Rectal smooth muscle tissue (tissue), 1 donor: ENCODE measurements at regions not wholly inside any gene's neighbourhood (a gene's known extent, or its start where the extent isn't known, plus 50 kb on each side); places are given as distances from the start of the nearest gene placed in this dataset.

Source experiments
- H3K27ac ChIP-seq: one replicate; pipeline ENCODE4 v1.7.0; 2013; ENCODE audit warnings: low read depth, low read length, inconsistent platforms
- H3K27me3 ChIP-seq: one replicate; pipeline ENCODE4 v1.7.0; 2013; ENCODE audit warnings: low read length; ENCODE audit not compliant: control insufficient read depth, insufficient read depth
- H3K36me3 ChIP-seq: one replicate; pipeline ENCODE4 v1.7.0; 2013; ENCODE audit warnings: low read length; ENCODE audit not compliant: control insufficient read depth, insufficient read depth
- H3K4me1 ChIP-seq: one replicate; pipeline ENCODE4 v1.7.0; 2013; ENCODE audit warnings: low read length; ENCODE audit not compliant: control insufficient read depth, insufficient read depth
- H3K4me3 ChIP-seq: one replicate; pipeline ENCODE4 v1.7.0; 2013; ENCODE audit warnings: low read length
- H3K9ac ChIP-seq: one replicate; pipeline ENCODE4 v1.7.0; 2013; ENCODE audit warnings: low read length

DNA sequence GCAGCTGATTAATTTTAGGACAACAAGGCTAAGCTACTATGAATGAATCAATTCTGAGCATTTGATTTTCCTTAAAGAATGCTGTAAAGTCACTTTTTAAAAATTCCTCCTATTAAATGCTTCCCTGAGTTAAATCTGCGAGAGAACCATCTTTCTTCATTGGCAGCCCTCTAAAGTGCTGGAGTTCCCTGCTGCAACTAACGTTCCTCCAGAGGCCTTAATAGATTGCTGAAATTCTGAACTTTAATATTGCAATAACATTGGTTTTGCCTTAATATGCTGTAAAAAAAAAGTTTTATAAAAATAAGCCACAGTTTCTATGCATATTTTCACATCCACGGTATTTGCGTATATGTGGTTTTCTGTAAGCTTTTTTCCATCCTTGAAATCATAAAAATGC, 298.0 kb upstream of the PIK3R1 start:
- no peak overlapping the region for H3K9ac ChIP-seq
- no peaks in the 10 kb centered on the region for H3K4me1 ChIP-seq
- H3K36me3 ChIP-seq, result no peaks in the 10 kb centered on the region
- H3K4me3 ChIP-seq, result no peak overlapping the region
- no peaks in the 10 kb centered on the region for H3K27me3 ChIP-seq
- no peak overlapping the region for H3K27ac ChIP-seq

GRCh38 chr5:67910546-67910945, 305.0 kb upstream of the PIK3R1 start:
- Histone ChIP-seq H3K4me1 (no peaks in the 10 kb centered on the region), H3K9ac (no peak overlapping the region), H3K36me3 (no peaks in the 10 kb centered on the region), H3K27me3 (no peaks in the 10 kb centered on the region), H3K27ac (no peak overlapping the region), H3K4me3 (no peak overlapping the region)

- H3K36me3 ChIP-seq, result no peaks in the 10 kb centered on the region
- H3K9ac ChIP-seq, result no peak overlapping the region
- no peaks in the 10 kb centered on the region for H3K4me1 ChIP-seq
- no peaks in the 10 kb centered on the region for H3K27me3 ChIP-seq
- no peak overlapping the region for H3K4me3 ChIP-seq
- no peak overlapping the region for H3K27ac ChIP-seq
Measured at GRCh38 chr5:67908126-67908765, 307.3 kb upstream of the PIK3R1 start.

GRCh38 chr5:67904366-67904765, 311.2 kb upstream of the PIK3R1 start:
- H3K36me3 ChIP-seq, result no peaks in the 10 kb centered on the region
- no peak overlapping the region for H3K9ac ChIP-seq
- no peak overlapping the region for H3K4me3 ChIP-seq
- H3K4me1 ChIP-seq, result peaks cover 3% of the 10 kb centered on the region
- H3K27ac ChIP-seq, result no peak overlapping the region
- no peaks in the 10 kb centered on the region for H3K27me3 ChIP-seq

DNA sequence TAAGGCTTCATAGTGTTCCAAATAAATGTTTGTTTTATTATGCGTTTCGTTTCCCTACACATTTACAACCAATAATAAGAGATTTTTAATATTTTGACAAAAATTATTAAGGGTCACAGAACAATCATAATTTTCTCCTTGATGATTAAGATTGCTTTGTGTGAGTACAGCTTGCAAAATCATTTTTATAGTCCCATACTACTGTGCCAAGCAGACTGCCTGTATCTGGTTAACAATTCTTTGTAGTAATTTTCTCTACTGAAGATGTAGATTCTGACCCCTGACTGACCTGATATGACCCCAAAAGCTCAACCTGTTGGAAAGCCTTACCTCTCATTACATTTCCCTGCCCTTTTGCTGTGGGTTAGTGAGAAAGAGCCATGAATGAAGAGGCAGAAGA, 311.9 kb upstream of the PIK3R1 start:
- Histone ChIP-seq H3K27ac (no peak overlapping the region), H3K9ac (no peak overlapping the region), H3K27me3 (no peaks in the 10 kb centered on the region)

DNA sequence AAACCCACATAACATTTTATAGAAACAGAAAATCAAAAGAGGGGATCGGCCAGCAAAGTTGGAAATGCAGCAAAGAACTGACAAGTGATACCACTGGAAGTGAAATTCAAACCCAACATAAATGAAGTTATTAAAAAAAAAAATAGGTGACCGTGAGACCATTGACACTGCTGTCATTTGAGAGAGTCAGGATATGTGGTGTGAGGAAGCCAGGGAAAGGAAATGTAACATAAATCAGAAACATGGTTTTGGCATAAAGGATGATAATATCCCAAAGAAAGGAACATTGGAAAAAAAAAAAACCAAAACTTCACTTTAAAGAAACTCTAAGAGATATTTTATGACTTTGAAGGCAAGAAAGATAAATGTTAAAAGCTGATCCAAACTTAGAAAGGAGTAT, 312.4 kb upstream of the PIK3R1 start:
- Histone ChIP-seq H3K4me1 (peaks cover 3% of the 10 kb centered on the region), H3K27ac (no peak overlapping the region), H3K9ac (no peak overlapping the region), H3K4me3 (no peak overlapping the region), H3K36me3 (no peaks in the 10 kb centered on the region), H3K27me3 (no peaks in the 10 kb centered on the region)

More for the DNA sequence above, 311.9 kb upstream of the PIK3R1 start:
- Histone ChIP-seq H3K4me3 (no peak overlapping the region), H3K4me1 (peaks cover 3% of the 10 kb centered on the region), H3K36me3 (no peaks in the 10 kb centered on the region)

DNA sequence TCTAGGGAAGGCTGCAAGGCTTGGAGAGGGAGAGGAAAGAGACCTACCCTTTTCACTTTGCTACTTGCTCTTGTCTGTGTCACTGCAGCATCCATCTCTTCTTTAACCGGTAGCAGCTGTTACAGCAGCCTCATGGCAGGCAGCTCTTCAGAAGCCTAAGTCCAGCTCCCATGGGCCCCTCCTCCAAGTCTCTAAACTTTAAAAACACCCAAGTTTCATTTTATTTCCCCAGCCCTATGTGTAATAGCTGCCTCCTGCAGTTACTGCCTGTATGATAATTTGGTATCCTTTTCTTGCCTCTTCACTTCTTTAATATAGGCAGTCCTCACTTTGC, 313.1 kb upstream of the PIK3R1 start:
- no peak overlapping the region for H3K9ac ChIP-seq
- H3K4me1 ChIP-seq, result peaks cover 3% of the 10 kb centered on the region
- H3K27me3 ChIP-seq, result no peaks in the 10 kb centered on the region
- H3K27ac ChIP-seq, result no peak overlapping the region
- H3K4me3 ChIP-seq, result no peak overlapping the region
- no peaks in the 10 kb centered on the region for H3K36me3 ChIP-seq

DNA sequence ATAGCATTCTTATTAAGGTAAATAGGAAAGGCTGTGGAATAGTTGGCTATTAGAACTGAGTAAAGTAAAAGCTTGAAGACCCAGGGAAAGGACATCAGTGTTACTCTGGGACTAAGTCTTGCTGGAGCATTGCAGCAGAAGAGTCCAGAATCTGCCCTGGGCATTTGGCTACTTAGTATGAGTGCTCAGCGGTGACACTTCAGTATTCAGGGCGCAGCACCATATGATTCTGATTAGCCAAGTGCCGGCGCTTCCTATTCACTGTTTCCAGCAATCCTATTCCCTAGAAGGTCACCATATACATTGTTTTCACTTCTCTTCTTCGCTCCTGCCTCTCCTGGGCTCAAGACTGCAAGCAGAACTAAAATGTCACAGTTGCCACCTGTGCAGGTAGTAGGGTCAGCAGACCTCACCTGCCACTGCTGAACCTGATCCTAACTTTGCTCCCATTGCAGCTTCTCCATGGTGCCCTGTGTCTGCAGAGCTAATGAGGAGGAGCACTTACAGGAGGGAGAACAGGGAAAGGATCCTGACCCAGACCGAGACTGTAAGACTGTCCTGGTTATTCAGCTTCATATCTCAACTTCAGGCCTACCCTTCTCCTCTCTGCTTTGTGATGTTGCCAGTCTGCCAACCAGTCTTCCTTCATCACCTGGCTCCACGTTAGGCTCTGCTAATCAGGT, 313.6 kb upstream of the PIK3R1 start:
- Histone ChIP-seq H3K36me3 (no peaks in the 10 kb centered on the region), H3K27ac (no peak overlapping the region)

GRCh38 chr5:67900514-67900913, 315.0 kb upstream of the PIK3R1 start:
- H3K4me1 ChIP-seq, result peaks cover 3% of the 10 kb centered on the region
- H3K27me3 ChIP-seq, result no peaks in the 10 kb centered on the region
- no peak overlapping the region for H3K9ac ChIP-seq
- H3K27ac ChIP-seq, result no peak overlapping the region
- H3K4me3 ChIP-seq, result no peak overlapping the region
- no peaks in the 10 kb centered on the region for H3K36me3 ChIP-seq

More for the DNA sequence above, 313.6 kb upstream of the PIK3R1 start:
- Histone ChIP-seq H3K27me3 (no peaks in the 10 kb centered on the region), H3K4me1 (peaks cover 3% of the 10 kb centered on the region), H3K4me3 (no peak overlapping the region), H3K9ac (no peak overlapping the region)

GRCh38 chr5:67897980-67898379, 317.6 kb upstream of the PIK3R1 start:
- peaks cover 3% of the 10 kb centered on the region for H3K4me1 ChIP-seq
- H3K27me3 ChIP-seq, result no peaks in the 10 kb centered on the region
- H3K4me3 ChIP-seq, result no peak overlapping the region
- no peak overlapping the region for H3K27ac ChIP-seq
- no peak overlapping the region for H3K9ac ChIP-seq
- H3K36me3 ChIP-seq, result no peaks in the 10 kb centered on the region

- Histone ChIP-seq H3K27me3 (no peaks in the 10 kb centered on the region), H3K27ac (no peak overlapping the region), H3K36me3 (no peaks in the 10 kb centered on the region), H3K4me1 (no peaks in the 10 kb centered on the region), H3K4me3 (no peak overlapping the region), H3K9ac (no peak overlapping the region)
Measured at GRCh38 chr5:67897431-67897830, 318.1 kb upstream of the PIK3R1 start.

- H3K4me3 ChIP-seq, result no peak overlapping the region
- no peak overlapping the region for H3K9ac ChIP-seq
- H3K27ac ChIP-seq, result no peak overlapping the region
Measured at GRCh38 chr5:67896930-67897313, 318.6 kb upstream of the PIK3R1 start.

GRCh38 chr5:67896311-67896929, 319.1 kb upstream of the PIK3R1 start:
- H3K9ac ChIP-seq, result no peak overlapping the region
- H3K4me3 ChIP-seq, result no peak overlapping the region
- H3K36me3 ChIP-seq, result no peaks in the 10 kb centered on the region
- no peaks in the 10 kb centered on the region for H3K4me1 ChIP-seq
- no peak overlapping the region for H3K27ac ChIP-seq
- H3K27me3 ChIP-seq, result no peaks in the 10 kb centered on the region

More at GRCh38 chr5:67896930-67897313, 318.6 kb upstream of the PIK3R1 start:
- Histone ChIP-seq H3K4me1 (no peaks in the 10 kb centered on the region), H3K27me3 (no peaks in the 10 kb centered on the region), H3K36me3 (no peaks in the 10 kb centered on the region)
